Neutrophil (primary cell): ENCODE measurements at regions not wholly inside any gene's neighbourhood (a gene's known extent, or its start where the extent isn't known, plus 50 kb on each side); places are given as distances from the start of the nearest gene placed in this dataset.

ENCODE experiments used
- H3K27ac ChIP-seq: fragments of 200-600 bp; sonication (generic); 2 replicates; pipeline ENCODE4 v1.5.1; 2016; ENCODE audit warnings: mild to moderate bottlenecking, moderate library complexity
- H3K27me3 ChIP-seq: fragments of 200-600 bp; sonication (generic); 2 replicates; pipeline ENCODE4 v1.6.0; 2016; ENCODE audit warnings: mild to moderate bottlenecking
- H3K36me3 ChIP-seq: fragments of 200-600 bp; sonication (generic); 2 replicates; pipeline ENCODE4 v1.5.1; 2017
- H3K4me1 ChIP-seq, 2 experiments: fragments of 200-600 bp in 1 of 2; sonication (generic) in 1 of 2; 1 replicate in 1 of 2; 2 replicates in 1 of 2; pipeline versions ENCODE4 v1.5.1 to v1.6.1; 2013 to 2016; ENCODE audit warnings: low read depth in 1 of 2, low read length in 1 of 2, mild to moderate bottlenecking in 1 of 2, moderate library complexity in 1 of 2; ENCODE audit not compliant: control insufficient read depth in 1 of 2, insufficient read depth in 1 of 2
- H3K4me3 ChIP-seq, 2 experiments: fragments of 200-600 bp in 1 of 2; sonication (generic) in 1 of 2; 1 replicate in 1 of 2; 2 replicates in 1 of 2; pipeline ENCODE4 v1.5.1; 2013 to 2016; ENCODE audit warnings: low read depth in 1 of 2, low read length in 1 of 2, mild to moderate bottlenecking in 1 of 2, moderate library complexity in 1 of 2
- H3K9me3 ChIP-seq: fragments of 200-600 bp; sonication (generic); 2 replicates; pipeline ENCODE4 v1.5.1; 2016
- CTCF ChIP-seq: fragments of 200-600 bp; sonication (generic); IDR thresholded peaks from 2 replicates; pipeline ENCODE4 v1.5.1; 2016; ENCODE audit warnings: antibody characterized with exemption

GRCh38 chr14:97331058-97331457, 533.9 kb downstream of the VRK1 start:
- Histone ChIP-seq H3K36me3 (no peaks in the 10 kb centered on the region), H3K27me3 (no peaks in the 10 kb centered on the region), H3K4me1 (no peaks in the 10 kb centered on the region), H3K4me3 (no peak overlapping the region), H3K27ac (no peak overlapping the region), H3K9me3 (no peaks in the 10 kb centered on the region)
- TF ChIP-seq CTCF, result no peak

GRCh38 chr14:97331526-97331925, 534.3 kb downstream of the VRK1 start:
- Histone ChIP-seq H3K27ac (no peak overlapping the region), H3K4me1 (no peaks in the 10 kb centered on the region)
- no peak for TF ChIP-seq CTCF

GRCh38 chr14:97336179-97336578, 539.0 kb downstream of the VRK1 start:
- H3K4me3 ChIP-seq, result no peak overlapping the region
- no peaks in the 10 kb centered on the region for H3K36me3 ChIP-seq
- TF ChIP-seq CTCF, result no peak
- no peaks in the 10 kb centered on the region for H3K27me3 ChIP-seq
- H3K4me1 ChIP-seq, result no peaks in the 10 kb centered on the region
- no peak overlapping the region for H3K27ac ChIP-seq
- H3K9me3 ChIP-seq, result no peaks in the 10 kb centered on the region

More at GRCh38 chr14:97331526-97331925, 534.3 kb downstream of the VRK1 start:
- no peak overlapping the region for H3K4me3 ChIP-seq
- no peaks in the 10 kb centered on the region for H3K36me3 ChIP-seq
- no peaks in the 10 kb centered on the region for H3K27me3 ChIP-seq
- no peaks in the 10 kb centered on the region for H3K9me3 ChIP-seq

- no peaks in the 10 kb centered on the region for H3K4me1 ChIP-seq
- H3K36me3 ChIP-seq, result no peaks in the 10 kb centered on the region
- H3K4me3 ChIP-seq, result no peak overlapping the region
- no peaks in the 10 kb centered on the region for H3K27me3 ChIP-seq
- no peak for TF ChIP-seq CTCF
- H3K27ac ChIP-seq, result no peak overlapping the region
- no peaks in the 10 kb centered on the region for H3K9me3 ChIP-seq
These were observed 539.6 kb downstream of the VRK1 start for GRCh38 chr14:97336816-97337215.

GRCh38 chr14:97337267-97337666, 540.1 kb downstream of the VRK1 start:
- Histone ChIP-seq H3K27me3 (no peaks in the 10 kb centered on the region), H3K36me3 (no peaks in the 10 kb centered on the region), H3K27ac (no peak overlapping the region), H3K4me3 (no peak overlapping the region), H3K9me3 (no peaks in the 10 kb centered on the region), H3K4me1 (no peaks in the 10 kb centered on the region)
- TF ChIP-seq CTCF, result no peak

- Histone ChIP-seq H3K9me3 (no peaks in the 10 kb centered on the region), H3K27me3 (no peaks in the 10 kb centered on the region), H3K4me3 (no peak overlapping the region), H3K4me1 (no peaks in the 10 kb centered on the region), H3K27ac (no peak overlapping the region), H3K36me3 (no peaks in the 10 kb centered on the region)
- TF ChIP-seq CTCF, result no peak
These were observed 540.5 kb downstream of the VRK1 start for GRCh38 chr14:97337670-97338069.
